HG02973 (cell line): ENCODE measurements at regions not wholly inside any gene's neighbourhood (a gene's known extent, or its start where the extent isn't known, plus 50 kb on each side); places are given as distances from the start of the nearest gene placed in this dataset.
A peak's percentile ranks its signal among the peaks of the same experiment; 100 is the strongest.

Experiments
- ATAC-seq: cut with Tn5 transposase; IDR thresholded peaks from one replicate; pipeline ENCODE4 v1.9.1; 2021; ENCODE audit warnings: moderate library complexity; ENCODE audit not compliant: unreplicated experiment

- ATAC-seq = no peak
These were observed 281.6 kb downstream of the PRL start for GRCh38 chr6:22015216-22015615.

GRCh38 chr6:22015944-22016343 is 280.9 kb downstream of the PRL start:
- ATAC-seq = no peak

- no peak for ATAC-seq
These were observed 279.6 kb downstream of the PRL start for GRCh38 chr6:22017272-22017671.

- ATAC-seq = no peak
These were observed 279.1 kb downstream of the PRL start for GRCh38 chr6:22017766-22018165.

GRCh38 chr6:22019857-22020256 is 277.0 kb downstream of the PRL start:
- ATAC-seq = no peak

- no peak for ATAC-seq
These were observed 276.4 kb downstream of the PRL start for GRCh38 chr6:22020299-22021003.

- no peak for ATAC-seq
These were observed 274.9 kb downstream of the PRL start for GRCh38 chr6:22021966-22022365.

- no peak for ATAC-seq
These were observed 272.9 kb downstream of the PRL start for GRCh38 chr6:22023937-22024336.

GRCh38 chr6:22024973-22025467 is 271.8 kb downstream of the PRL start:
- peak; percentile 32 for ATAC-seq

GRCh38 chr6:22025468-22026163 is 271.2 kb downstream of the PRL start:
- ATAC-seq = peak; percentile 54

GRCh38 chr6:22026164-22026678 is 270.6 kb downstream of the PRL start:
- peak; percentile 5 for ATAC-seq

GRCh38 chr6:22027040-22027725 is 269.7 kb downstream of the PRL start:
- ATAC-seq = no peak

GRCh38 chr6:22028403-22029090 is 268.3 kb downstream of the PRL start:
- no peak for ATAC-seq

- no peak for ATAC-seq
These were observed 267.7 kb downstream of the PRL start for GRCh38 chr6:22029171-22029570.

- ATAC-seq = no peak
These were observed 265.9 kb downstream of the PRL start for GRCh38 chr6:22030730-22031619.

GRCh38 chr6:22035690-22036089 is 261.1 kb downstream of the PRL start:
- ATAC-seq = no peak

GRCh38 chr6:22036275-22036674 is 260.6 kb downstream of the PRL start:
- ATAC-seq = peak; percentile 84

GRCh38 chr6:22036699-22037098 is 260.1 kb downstream of the PRL start:
- no peak for ATAC-seq

GRCh38 chr6:22041797-22042480 is 254.9 kb downstream of the PRL start:
- no peak for ATAC-seq
